ENCODE measurements at regions not wholly inside any gene's neighbourhood (a gene's known extent, or its start where the extent isn't known, plus 50 kb on each side); places are given as distances from the start of the nearest gene placed in this dataset.

GRCh38 chr10:78476844-78477243 lies 443.2 kb downstream of the RPS24 start:
- H3K9me3 Mint-ChIP-seq (ENCODE audit: unreplicated experiment): no peaks in the 10 kb centered on the region
- no peak for TF ChIP-seq CTCF (IDR thresholded peaks at IDR 0.05)
- DNase-seq (ENCODE audit: extremely low spot score, unreplicated experiment): no peak
- H3K4me3 Mint-ChIP-seq (ENCODE audit: unreplicated experiment): no peak overlapping the region
- no peak overlapping the region for H3K27ac Mint-ChIP-seq (ENCODE audit: unreplicated experiment)
- H3K27me3 Mint-ChIP-seq (ENCODE audit: unreplicated experiment): peaks cover 71% of the 10 kb centered on the region
- no peaks in the 10 kb centered on the region for H3K4me1 Mint-ChIP-seq (ENCODE audit: unreplicated experiment)
- H3K36me3 Mint-ChIP-seq (ENCODE audit: unreplicated experiment): peaks cover 2% of the 10 kb centered on the region

GRCh38 chr10:78478919-78479318 lies 445.3 kb downstream of the RPS24 start:
- Mint-ChIP-seq H3K4me3 (ENCODE audit: unreplicated experiment) (no peak overlapping the region), H3K4me1 (ENCODE audit: unreplicated experiment) (no peaks in the 10 kb centered on the region), H3K9me3 (ENCODE audit: unreplicated experiment) (no peaks in the 10 kb centered on the region), H3K27me3 (ENCODE audit: unreplicated experiment) (peaks cover 85% of the 10 kb centered on the region), H3K36me3 (ENCODE audit: unreplicated experiment) (peaks cover 2% of the 10 kb centered on the region), H3K27ac (ENCODE audit: unreplicated experiment) (no peak overlapping the region)
- TF ChIP-seq CTCF (IDR thresholded peaks at IDR 0.05): no peak
- DNase-seq (ENCODE audit: extremely low spot score, unreplicated experiment): no peak

GRCh38 chr10:78479467-78479866 lies 445.8 kb downstream of the RPS24 start:
- peaks cover 2% of the 10 kb centered on the region for H3K36me3 Mint-ChIP-seq (ENCODE audit: unreplicated experiment)
- DNase-seq (ENCODE audit: extremely low spot score, unreplicated experiment): no peak
- no peak overlapping the region for H3K27ac Mint-ChIP-seq (ENCODE audit: unreplicated experiment)
- H3K4me3 Mint-ChIP-seq (ENCODE audit: unreplicated experiment): no peak overlapping the region
- H3K4me1 Mint-ChIP-seq (ENCODE audit: unreplicated experiment): no peaks in the 10 kb centered on the region
- TF ChIP-seq CTCF (IDR thresholded peaks at IDR 0.05): no peak
- peaks cover 86% of the 10 kb centered on the region for H3K27me3 Mint-ChIP-seq (ENCODE audit: unreplicated experiment)
- no peaks in the 10 kb centered on the region for H3K9me3 Mint-ChIP-seq (ENCODE audit: unreplicated experiment)

GRCh38 chr10:78481842-78482241 lies 448.2 kb downstream of the RPS24 start:
- Mint-ChIP-seq H3K4me3 (ENCODE audit: unreplicated experiment) (no peak overlapping the region), H3K27ac (ENCODE audit: unreplicated experiment) (no peak overlapping the region), H3K36me3 (ENCODE audit: unreplicated experiment) (no peaks in the 10 kb centered on the region), H3K27me3 (ENCODE audit: unreplicated experiment) (peaks cover 79% of the 10 kb centered on the region), H3K4me1 (ENCODE audit: unreplicated experiment) (no peaks in the 10 kb centered on the region), H3K9me3 (ENCODE audit: unreplicated experiment) (no peaks in the 10 kb centered on the region)
- TF ChIP-seq CTCF (IDR thresholded peaks at IDR 0.05): no peak
- no peak for DNase-seq (ENCODE audit: extremely low spot score, unreplicated experiment)

GRCh38 chr10:78483641-78484040 lies 450.0 kb downstream of the RPS24 start:
- Mint-ChIP-seq H3K9me3 (ENCODE audit: unreplicated experiment) (peaks cover 2% of the 10 kb centered on the region), H3K4me1 (ENCODE audit: unreplicated experiment) (no peaks in the 10 kb centered on the region), H3K36me3 (ENCODE audit: unreplicated experiment) (no peaks in the 10 kb centered on the region), H3K27me3 (ENCODE audit: unreplicated experiment) (peaks cover 75% of the 10 kb centered on the region), H3K27ac (ENCODE audit: unreplicated experiment) (no peak overlapping the region), H3K4me3 (ENCODE audit: unreplicated experiment) (no peak overlapping the region)
- TF ChIP-seq CTCF (IDR thresholded peaks at IDR 0.05): no peak
- no peak for DNase-seq (ENCODE audit: extremely low spot score, unreplicated experiment)
